ENCODE measurements at regions not wholly inside any gene's neighbourhood (a gene's known extent, or its start where the extent isn't known, plus 50 kb on each side); places are given as distances from the start of the nearest gene placed in this dataset.

DNA sequence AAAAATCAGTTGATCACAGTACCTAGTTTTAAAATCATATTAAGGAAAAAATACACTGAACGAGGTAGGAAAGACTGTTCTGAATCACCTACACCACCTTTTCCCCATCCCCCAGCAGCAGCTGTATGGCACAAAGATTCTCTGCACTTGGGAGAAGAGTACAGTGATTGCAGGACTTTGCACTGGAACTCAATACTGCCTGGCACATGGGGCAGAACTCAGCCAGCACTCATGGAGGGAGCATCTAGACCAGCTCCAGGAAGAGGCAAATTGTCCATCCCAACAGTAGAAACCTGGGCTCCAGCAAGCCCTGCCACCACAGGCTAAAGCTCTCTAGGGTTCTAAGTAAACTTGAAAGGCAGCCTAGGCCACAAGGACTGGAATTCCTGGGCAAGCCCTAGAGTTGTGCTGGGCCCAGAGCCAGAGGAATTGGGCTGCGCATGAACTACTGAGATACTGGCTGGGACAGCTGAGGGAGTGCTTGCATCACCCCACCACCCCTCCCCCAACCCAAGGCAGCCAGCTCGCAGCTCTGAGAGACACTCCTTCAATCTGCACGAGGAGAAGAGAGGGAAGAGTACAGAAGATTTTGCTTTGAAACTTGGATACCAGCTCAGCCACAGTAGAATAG is 654.4 kb upstream of the CDH6 start:
- 0 out of 2 replicates have a peak, but pooled peaks have one; percentile 17 for TF ChIP-seq TEAD4 (IDR thresholded peaks at IDR 0.05)
- TF ChIP-seq, protein P1, sequence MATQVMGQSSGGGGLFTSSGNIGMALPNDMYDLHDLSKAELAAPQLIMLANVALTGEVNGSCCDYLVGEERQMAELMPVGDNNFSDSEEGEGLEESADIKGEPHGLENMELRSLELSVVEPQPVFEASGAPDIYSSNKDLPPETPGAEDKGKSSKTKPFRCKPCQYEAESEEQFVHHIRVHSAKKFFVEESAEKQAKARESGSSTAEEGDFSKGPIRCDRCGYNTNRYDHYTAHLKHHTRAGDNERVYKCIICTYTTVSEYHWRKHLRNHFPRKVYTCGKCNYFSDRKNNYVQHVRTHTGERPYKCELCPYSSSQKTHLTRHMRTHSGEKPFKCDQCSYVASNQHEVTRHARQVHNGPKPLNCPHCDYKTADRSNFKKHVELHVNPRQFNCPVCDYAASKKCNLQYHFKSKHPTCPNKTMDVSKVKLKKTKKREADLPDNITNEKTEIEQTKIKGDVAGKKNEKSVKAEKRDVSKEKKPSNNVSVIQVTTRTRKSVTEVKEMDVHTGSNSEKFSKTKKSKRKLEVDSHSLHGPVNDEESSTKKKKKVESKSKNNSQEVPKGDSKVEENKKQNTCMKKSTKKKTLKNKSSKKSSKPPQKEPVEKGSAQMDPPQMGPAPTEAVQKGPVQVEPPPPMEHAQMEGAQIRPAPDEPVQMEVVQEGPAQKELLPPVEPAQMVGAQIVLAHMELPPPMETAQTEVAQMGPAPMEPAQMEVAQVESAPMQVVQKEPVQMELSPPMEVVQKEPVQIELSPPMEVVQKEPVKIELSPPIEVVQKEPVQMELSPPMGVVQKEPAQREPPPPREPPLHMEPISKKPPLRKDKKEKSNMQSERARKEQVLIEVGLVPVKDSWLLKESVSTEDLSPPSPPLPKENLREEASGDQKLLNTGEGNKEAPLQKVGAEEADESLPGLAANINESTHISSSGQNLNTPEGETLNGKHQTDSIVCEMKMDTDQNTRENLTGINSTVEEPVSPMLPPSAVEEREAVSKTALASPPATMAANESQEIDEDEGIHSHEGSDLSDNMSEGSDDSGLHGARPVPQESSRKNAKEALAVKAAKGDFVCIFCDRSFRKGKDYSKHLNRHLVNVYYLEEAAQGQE (IDR thresholded peaks at IDR 0.05; ENCODE audit: low read depth) = no peak
- peak; percentile 42 for TF ChIP-seq CEBPB (IDR thresholded peaks at IDR 0.05)
- no peak for TF ChIP-seq EGR1 (IDR thresholded peaks at IDR 0.05)
- TF ChIP-seq EP300 (IDR thresholded peaks at IDR 0.05; ENCODE audit: borderline replicate concordance) = no peak

Measured in Ishikawa (cell line).